ENCODE measurements at regions not wholly inside any gene's neighbourhood (a gene's known extent, or its start where the extent isn't known, plus 50 kb on each side); places are given as distances from the start of the nearest gene placed in this dataset.

DNA sequence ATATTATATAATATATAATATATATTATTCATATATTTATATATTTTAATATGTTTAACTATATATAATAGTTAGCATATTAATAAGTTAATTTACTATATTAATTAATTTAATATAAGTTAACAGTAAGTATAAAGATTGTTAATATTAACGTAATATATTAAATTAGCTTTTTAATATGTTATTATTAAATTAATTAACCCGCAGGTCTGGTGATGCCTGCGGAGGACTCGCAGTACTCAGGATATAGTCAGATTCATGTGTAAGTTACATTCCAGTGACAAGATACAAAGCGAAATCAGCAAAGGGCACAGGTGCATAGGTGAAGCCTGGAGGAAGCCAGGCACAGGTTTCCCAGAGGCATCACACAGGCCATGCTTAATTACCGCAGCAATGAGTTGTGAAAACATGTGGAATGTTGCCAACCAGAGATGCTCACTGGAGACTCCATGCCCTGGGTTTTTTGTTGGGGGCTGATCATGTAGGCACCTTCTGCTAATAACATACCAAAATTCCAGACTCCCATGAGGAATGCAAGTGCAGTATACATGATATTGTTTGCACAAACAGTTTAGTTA, 130.4 kb upstream of the MPHOSPH6 start:
- TF ChIP-seq, protein P1, sequence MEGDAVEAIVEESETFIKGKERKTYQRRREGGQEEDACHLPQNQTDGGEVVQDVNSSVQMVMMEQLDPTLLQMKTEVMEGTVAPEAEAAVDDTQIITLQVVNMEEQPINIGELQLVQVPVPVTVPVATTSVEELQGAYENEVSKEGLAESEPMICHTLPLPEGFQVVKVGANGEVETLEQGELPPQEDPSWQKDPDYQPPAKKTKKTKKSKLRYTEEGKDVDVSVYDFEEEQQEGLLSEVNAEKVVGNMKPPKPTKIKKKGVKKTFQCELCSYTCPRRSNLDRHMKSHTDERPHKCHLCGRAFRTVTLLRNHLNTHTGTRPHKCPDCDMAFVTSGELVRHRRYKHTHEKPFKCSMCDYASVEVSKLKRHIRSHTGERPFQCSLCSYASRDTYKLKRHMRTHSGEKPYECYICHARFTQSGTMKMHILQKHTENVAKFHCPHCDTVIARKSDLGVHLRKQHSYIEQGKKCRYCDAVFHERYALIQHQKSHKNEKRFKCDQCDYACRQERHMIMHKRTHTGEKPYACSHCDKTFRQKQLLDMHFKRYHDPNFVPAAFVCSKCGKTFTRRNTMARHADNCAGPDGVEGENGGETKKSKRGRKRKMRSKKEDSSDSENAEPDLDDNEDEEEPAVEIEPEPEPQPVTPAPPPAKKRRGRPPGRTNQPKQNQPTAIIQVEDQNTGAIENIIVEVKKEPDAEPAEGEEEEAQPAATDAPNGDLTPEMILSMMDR (IDR thresholded peaks at IDR 0.05): no peak
- TF ChIP-seq POLR2A (IDR thresholded peaks at IDR 0.05): no peak

Measured in prostate gland (tissue), 2 donors.